Panc1 (cell line): ENCODE measurements at regions not wholly inside any gene's neighbourhood (a gene's known extent, or its start where the extent isn't known, plus 50 kb on each side); places are given as distances from the start of the nearest gene placed in this dataset.

Experiments
- ATAC-seq: fragments of 200-7000 bp; cut with Tn5 transposase; 2 replicates; pipeline ENCODE4 v1.9.1; 2020; ENCODE audit warnings: mild to moderate bottlenecking, moderate library complexity
- BruUV-seq: library from RNA; stranded (reverse); fragments of 400-500 nt; replicated peaks from 2 replicates; lab custom pipeline; 2021; lab: Mats Ljungman, UMichigan
- CTCF ChIA-PET: fragments of 300-600 bp; sonication (Branson Sonifier 250); formaldehyde crosslinking; loops from one replicate; lab custom pipeline; 2022; ENCODE audit warnings: antibody characterized with exemption; lab: Charles Lee
- POLR2A ChIA-PET: fragments of 300-600 bp; sonication (Branson Sonifier 250); formaldehyde crosslinking; loops from one replicate; lab custom pipeline; 2022; ENCODE audit warnings: antibody characterized with exemption; lab: Charles Lee
- DNase-seq: peaks from one replicate; pipeline ENCODE4 v3.0.0-alpha.2; 2010; ENCODE audit warnings: low read depth, low spot score
- H3K27ac ChIP-seq: 2 replicates; pipeline ENCODE4 v1.5.1; 2011; ENCODE audit warnings: mild to moderate bottlenecking, low read length, inconsistent platforms
- H3K27me3 ChIP-seq: fragments of 200-500 bp; sonication (Bioruptor generic); 2 replicates; pipeline ENCODE4 v1.6.0; 2014; ENCODE audit warnings: low read length, inconsistent platforms; ENCODE audit not compliant: control insufficient read depth, insufficient read depth
- H3K36me3 ChIP-seq: fragments of 200-500 bp; sonication (Bioruptor generic); 2 replicates; pipeline ENCODE4 v1.5.1; 2014; ENCODE audit warnings: inconsistent platforms, mild to moderate bottlenecking, low read length, moderate library complexity; ENCODE audit not compliant: control insufficient read depth, insufficient read depth
- H3K4me1 ChIP-seq: 2 replicates; pipeline ENCODE4 v1.5.1; 2011; ENCODE audit warnings: inconsistent platforms, mild to moderate bottlenecking, low read length, moderate library complexity; ENCODE audit not compliant: control insufficient read depth, insufficient read depth
- H3K4me3 ChIP-seq, 2 experiments: 2 replicates each; pipeline ENCODE4 v1.5.1; 2011 to 2012; ENCODE audit warnings: low read depth in 2 of 2, low read length in 2 of 2, mild to moderate bottlenecking in 2 of 2, inconsistent platforms in 1 of 2, moderate library complexity in 1 of 2
- H3K9me3 ChIP-seq: fragments of 200-500 bp; sonication (Bioruptor generic); 2 replicates; pipeline ENCODE4 v1.5.1; 2014; ENCODE audit warnings: low read depth, mild to moderate bottlenecking, inconsistent platforms, low read length, moderate library complexity; ENCODE audit not compliant: control insufficient read depth, insufficient read depth
- CTCF ChIP-seq: fragments of 450-650 bp; IDR thresholded peaks from 2 replicates; pipeline ENCODE4 v1.5.1; 2017; ENCODE audit warnings: mild to moderate bottlenecking
- POLR2AphosphoS5 ChIP-seq: IDR thresholded peaks from 2 replicates; pipeline ENCODE4 v1.6.1; 2012; ENCODE audit warnings: mild to moderate bottlenecking, low read depth, low read length, moderate library complexity
- REST ChIP-seq, 2 experiments: IDR thresholded peaks; 2 replicates each; pipeline ENCODE4 v1.6.1; 2011 to 2012; ENCODE audit warnings: low read depth in 2 of 2, control low read depth in 1 of 2, low read length in 1 of 2, mild to moderate bottlenecking in 1 of 2, moderate library complexity in 1 of 2; ENCODE audit not compliant: insufficient read depth in 1 of 2
- SIN3A ChIP-seq: IDR thresholded peaks from 2 replicates; pipeline ENCODE4 v1.6.1; 2012; ENCODE audit warnings: low read depth, mild to moderate bottlenecking, low read length, moderate library complexity, borderline replicate concordance; ENCODE audit not compliant: insufficient read depth
- TCF7L2 ChIP-seq: IDR thresholded peaks from 2 replicates; pipeline ENCODE4 v1.6.1; 2011; ENCODE audit warnings: mild to moderate bottlenecking, low read depth, low read length, inconsistent platforms
- in situ Hi-C: cut with HindIII; loops from 2 replicates; pipeline ENCODE4 v1.10.0; 2016; ENCODE audit warnings: low sequenced_read_pairs, low pct_unique_long_range_greater_than_20kb
- intact Hi-C: fragments of 100-400 bp; cut with micrococcal nuclease; formaldehyde crosslinking; loops from one replicate; pipeline ENCODE4 v1.10.0; 2022; ENCODE audit not compliant: unreplicated experiment

- BruUV-seq, result no TSS peak
- Histone ChIP-seq H3K36me3 (no peaks in the 10 kb centered on the region), H3K27ac (no peak overlapping the region), H3K4me3 (no peak overlapping the region), H3K9me3 (peaks cover 14% of the 10 kb centered on the region; the same call in 1 of the 2 replicates), H3K4me1 (no peaks in the 10 kb centered on the region), H3K27me3 (no peaks in the 10 kb centered on the region)
- ATAC-seq, result no peak
- intact Hi-C loops, result no loop called here
- ChIA-PET CTCF (no interaction called here), POLR2A (no interaction called here)
- no peak for TF ChIP-seq TCF7L2
- no peak for TF ChIP-seq CTCF
- no peak for TF ChIP-seq REST (IDR thresholded peaks at IDR 0.05; ENCODE audit: insufficient read depth in 1 of 2, low read depth in 2 of 2, low read length in 1 of 2)
- TF ChIP-seq SIN3A, result no peak
- TF ChIP-seq POLR2AphosphoS5, result no peak
- in situ Hi-C loops, result no loop called here
- no peak for DNase-seq
These were observed 144.0 kb upstream of the GRIK2 start for GRCh38 chr6:101249470-101249869.

- TF ChIP-seq SIN3A, result no peak
- TF ChIP-seq POLR2AphosphoS5, result no peak
- no peak for TF ChIP-seq TCF7L2
- TF ChIP-seq CTCF, result no peak
- no peak for TF ChIP-seq REST (IDR thresholded peaks at IDR 0.05; ENCODE audit: insufficient read depth in 1 of 2, low read depth in 2 of 2, low read length in 1 of 2)
- ATAC-seq (no peak), DNase-seq (no peak)
- Histone ChIP-seq H3K9me3 (peaks cover 7% of the 10 kb centered on the region; the same call in 1 of the 2 replicates), H3K36me3 (no peaks in the 10 kb centered on the region), H3K4me1 (no peaks in the 10 kb centered on the region), H3K27me3 (no peaks in the 10 kb centered on the region), H3K4me3 (no peak overlapping the region), H3K27ac (no peak overlapping the region)
- intact Hi-C loops, result no loop called here
- no TSS peak for BruUV-seq
- POLR2A ChIA-PET, result no interaction called here
- in situ Hi-C loops, result no loop called here
- CTCF ChIA-PET, result no interaction called here
These were observed 136.3 kb upstream of the GRIK2 start for GRCh38 chr6:101257163-101257562.
